Fibroblast of skin of back (primary cell): ENCODE measurements at regions not wholly inside any gene's neighbourhood (a gene's known extent, or its start where the extent isn't known, plus 50 kb on each side); places are given as distances from the start of the nearest gene placed in this dataset.
"Not testable (repeated sequence)": the region's sequence is repeated elsewhere in the genome, so short reads cannot be mapped to it uniquely, and the experiment has no call there.

Experiments
- DNase-seq: peaks from one replicate; pipeline ENCODE4 v3.0.0-alpha.2; 2013

DNA sequence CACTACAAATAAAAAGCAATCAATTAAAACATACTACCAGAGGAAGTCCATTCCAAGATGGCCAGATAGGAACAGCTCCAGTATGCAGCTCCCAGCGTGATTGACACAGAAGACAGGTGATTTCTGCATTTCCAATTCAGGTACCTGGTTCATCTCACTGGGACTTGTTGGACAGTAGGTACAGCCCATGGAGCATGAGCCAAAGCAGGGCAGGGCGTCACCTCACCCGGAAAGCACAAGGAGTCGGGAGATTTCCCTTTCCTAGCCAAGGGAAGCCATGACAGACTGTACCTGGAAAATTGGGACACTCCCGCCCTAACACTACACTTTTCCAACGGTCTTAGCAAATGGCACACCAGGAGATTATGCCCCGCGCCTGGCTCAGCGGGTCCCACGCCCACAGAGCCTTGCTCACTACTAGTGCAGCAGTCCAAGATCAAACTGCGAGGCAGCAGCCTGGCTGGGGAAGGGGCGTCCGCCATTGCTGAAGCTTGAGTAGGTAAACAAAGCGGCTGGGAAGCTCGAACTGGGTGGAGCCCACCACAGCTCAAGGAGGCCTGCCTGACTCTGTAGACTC lies 106.0 kb downstream of the BUD13 start:
- DNase-seq = not testable (repeated sequence)

DNA sequence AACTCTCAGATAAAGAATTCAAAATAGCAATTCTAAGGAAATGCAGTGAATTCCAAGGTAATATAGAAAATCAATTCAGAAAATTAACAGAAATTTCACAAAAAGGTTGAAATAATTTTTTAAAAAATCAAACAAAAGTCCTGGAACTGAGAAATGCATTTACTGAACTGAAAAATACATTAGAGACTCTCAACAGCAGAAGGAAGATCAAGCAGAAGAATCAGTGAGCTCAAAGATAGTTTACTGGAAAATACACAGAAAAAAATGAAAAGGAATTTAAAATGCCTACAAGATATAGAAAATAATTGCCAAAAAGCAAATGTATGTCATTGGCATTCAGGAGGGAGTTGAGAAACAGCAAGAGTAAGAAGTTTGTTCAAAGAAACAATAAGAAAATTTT lies 107.3 kb downstream of the BUD13 start:
- no peak for DNase-seq

DNA sequence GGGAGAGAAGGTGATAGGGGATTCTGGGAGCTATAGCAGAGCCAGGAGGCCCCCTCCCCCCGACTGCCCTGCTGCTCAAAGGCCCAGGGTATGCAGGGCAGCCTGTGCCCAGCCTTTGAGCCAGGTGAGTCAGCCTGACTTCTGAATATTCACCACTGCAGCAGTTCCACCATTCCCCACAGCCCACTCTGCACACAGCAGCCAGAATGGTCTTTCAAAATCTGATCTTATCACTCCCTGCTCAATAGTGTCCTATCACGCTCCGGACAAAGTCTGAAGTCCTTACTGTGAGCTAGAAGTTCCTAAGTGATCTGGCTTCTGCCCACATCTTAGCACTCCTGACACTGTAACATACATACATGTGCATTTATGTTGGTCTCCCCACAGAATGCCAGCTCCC lies 111.7 kb downstream of the BUD13 start:
- DNase-seq = no peak

DNA sequence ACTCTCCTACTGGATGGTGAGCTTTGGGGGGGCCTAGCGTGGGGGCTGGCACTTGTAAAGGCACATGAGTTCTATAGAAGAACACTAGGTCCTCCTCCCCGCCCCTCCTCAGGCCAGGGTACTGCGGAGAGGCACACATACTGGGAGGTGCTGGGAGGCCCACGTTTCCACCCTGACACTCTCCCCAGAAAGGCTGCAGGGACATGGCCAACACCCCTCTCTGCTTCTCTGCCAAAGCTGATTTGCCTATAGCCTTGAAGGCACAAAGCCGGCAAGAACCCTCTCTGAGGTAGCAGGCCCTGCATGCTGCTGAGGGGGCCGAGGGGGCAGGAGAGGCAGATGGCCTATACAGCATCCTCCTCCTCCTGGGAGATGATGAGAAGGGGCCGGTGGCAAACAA lies 112.8 kb downstream of the BUD13 start:
- DNase-seq = no peak

DNA sequence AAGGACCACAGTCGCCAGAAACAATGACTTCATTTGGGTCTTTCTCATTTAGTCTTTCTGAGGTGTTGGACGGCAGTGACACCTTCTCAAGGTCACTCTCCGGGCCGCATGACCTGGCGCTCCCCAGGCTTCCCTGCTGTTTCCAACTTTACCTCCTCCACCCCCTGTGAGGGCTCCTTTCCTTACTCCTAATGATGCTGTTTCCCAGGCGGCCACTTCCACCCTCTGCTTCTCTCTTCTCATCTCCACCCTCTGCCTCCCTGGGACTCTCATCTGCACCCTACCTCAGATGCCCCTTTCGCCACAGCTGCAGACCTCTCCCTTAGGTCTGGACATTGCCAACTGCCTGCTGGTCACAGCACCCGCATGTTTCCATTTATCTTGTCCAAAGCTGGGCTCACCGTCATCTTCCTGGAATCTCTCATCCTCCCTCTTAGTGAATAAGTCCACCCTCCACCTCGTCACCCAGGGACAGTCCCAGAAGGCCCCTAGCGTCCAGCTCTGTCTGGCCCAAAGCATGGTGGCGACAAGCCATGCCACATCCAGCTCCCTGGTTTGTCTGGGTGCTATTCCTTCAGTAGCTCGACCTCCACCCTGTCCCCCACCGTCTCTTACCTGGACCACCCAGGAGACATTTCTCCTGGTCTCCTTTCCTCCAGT lies 113.8 kb downstream of the BUD13 start:
- DNase-seq = no peak

DNA sequence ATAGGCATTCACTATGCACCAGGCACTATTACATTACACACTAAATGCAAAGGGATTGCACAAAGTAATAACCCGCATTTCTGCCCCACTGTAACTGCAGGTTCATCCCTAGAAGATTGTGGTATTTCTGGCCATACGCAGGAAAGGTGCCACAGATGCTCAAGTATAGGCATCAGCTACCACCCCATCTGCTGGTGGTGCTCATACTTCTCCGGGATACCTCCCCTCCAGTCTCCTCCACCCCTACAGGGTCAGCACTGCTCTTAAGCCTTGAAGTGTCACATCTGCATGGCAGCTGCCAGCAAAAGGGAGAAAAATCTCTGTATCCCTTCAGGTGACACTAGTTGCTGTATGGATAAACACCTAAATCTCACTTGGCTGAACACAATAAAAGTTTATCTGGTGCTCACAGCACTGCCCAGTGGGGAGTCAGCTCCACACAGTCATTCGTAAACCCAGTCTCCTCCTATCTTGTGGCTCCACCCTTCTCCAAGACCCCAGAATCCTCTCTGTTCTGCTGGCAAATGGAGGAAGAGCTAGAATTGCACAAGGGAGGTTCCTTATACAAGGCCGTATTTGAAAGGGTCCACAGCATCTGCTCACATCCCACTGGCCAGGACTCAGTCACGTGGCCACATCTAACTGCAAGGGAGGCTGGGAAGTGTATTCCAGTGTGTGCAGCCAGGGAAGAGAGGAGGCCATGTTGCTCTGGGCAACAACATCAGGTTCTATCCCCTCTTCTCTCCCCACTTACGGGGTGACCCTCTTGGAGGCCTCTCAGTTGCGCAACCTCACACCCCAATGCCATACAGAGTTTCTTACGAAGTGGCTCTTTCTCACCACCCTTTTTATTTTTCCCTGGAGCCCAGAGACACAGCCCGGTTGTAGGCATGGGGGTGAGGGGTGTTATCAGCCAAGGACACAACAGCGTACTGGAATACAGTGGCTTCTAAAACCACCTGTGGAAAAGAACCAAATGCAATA lies 114.7 kb downstream of the BUD13 start:
- DNase-seq = no peak

DNA sequence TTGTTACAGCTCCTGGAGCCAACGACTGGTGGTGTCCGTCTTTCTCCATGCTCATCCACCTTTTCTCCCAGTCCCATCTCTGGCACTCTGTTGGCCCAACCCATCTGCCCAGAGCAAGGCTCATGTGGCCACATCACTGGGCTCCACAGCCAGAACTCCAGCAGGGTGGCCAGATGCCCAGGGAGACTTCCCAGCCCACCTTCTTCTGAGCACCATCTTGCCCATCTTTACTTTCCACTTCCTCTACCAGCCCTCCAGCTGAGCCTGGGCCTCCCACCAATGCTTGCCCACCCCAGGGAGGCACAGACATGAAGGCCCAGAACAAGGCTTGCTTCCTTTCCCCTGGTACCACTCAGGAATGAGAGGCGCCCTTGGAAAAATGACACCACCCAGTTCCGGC lies 116.8 kb downstream of the BUD13 start:
- no peak for DNase-seq

DNA sequence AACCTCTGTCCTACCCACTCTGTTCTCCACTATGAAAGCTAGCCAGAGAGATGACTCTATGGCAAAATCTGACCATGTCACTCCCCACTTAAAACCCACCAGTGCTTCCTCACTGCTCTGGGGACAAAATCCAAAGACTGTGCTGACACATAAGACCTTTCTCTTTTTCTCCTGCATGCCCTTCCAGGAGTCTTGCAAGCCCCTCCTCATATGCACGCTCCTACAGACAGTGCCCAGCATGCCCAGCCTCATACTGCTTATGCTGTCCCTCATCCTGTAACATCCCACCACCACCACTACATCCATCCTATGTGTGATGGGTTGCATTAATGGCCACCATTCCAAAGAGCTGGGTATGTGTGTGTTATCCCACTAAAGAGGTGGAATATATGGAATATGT lies 118.3 kb downstream of the BUD13 start:
- DNase-seq = no peak

DNA sequence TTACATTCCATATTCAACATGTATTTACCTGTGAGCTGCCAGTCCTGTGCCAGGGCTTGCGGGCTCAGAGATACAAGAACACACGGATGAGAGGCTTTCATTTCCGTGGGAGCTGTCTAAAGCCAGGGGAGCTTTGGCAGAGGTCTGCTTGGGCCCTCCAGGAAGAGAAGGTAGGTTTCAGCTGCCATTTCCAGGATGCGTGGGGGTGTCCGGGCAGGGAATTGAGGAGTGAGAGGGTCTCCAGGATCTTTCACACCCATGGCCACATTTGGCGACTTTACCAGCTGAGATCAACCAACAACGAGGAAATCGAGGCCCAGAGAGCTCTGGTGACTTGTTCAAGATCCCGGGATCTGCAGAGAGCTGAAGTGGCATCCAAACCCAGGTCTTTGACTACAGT lies 119.6 kb downstream of the BUD13 start:
- DNase-seq = no peak

DNA sequence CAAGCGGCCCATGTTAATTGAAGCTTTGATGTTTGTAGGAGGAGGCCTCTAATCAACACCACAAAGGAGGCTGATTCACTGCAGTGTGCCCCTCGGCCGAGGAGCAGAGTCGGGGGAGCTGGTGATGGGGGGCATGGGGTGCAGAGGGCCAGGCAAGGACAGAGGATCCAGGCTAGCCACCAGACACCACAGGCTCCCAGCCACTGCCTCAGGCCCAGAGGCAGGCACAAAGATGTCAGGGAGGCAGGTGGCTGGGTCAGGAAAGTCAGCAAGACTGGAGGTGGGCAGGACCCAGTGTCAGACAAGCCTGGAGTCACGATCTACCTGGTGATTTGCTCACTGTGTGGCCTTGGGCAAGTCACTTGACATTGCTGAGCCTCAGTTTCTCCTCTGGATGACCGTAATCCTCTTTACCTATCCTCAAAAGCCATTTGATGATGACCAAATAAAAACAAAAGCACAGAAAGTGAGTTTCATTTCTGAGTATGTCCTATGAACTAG lies 121.0 kb downstream of the BUD13 start:
- no peak for DNase-seq

DNA sequence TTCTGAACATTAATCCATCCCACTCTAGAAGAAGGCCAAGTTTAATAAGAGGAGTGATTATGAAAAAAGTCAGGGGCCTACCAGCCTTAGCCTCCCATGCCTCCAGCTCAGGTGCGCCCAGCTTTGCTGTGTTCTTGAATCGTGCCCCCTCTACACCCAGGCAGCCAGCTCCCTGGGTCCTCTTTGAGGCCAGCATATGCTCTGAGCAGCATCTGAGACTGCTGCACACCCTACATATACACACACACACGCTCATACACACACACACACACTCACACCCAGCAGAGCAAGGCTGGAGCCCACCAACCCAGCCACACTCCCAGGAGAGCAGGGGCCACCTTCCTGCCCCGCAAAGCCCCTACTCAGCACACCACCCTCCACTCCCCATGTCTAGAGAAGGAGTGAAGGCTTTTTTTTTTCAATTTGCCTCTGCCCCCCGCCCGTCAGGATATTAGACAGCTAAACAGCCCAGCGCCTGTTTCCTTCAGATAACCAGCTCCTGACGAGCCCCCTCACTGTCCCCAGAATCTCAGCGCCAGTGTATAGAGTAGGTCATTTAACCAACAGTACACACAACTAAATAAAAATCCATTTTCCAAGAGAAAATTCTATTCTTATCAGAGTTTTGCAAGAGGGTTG lies 121.6 kb downstream of the BUD13 start:
- no peak for DNase-seq

DNA sequence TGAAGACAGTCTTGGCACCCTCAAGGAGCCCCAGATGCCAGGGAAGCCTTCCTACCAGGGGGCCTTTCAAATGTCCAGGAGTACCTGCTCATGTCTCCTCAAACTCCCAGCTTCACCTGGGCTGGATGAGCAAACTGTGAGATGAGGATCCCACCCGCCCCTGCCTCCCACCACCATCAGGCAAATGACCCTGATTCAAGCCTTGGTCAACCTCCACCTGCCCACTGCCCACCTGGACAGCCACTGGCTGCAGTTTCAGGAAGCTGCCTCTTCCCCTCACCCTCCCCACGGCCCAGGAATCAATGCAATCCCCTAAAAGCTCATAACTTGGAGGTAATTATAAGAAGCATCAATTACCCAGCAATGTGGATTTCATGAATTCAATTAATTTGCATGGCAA lies 122.7 kb downstream of the BUD13 start:
- DNase-seq = no peak

DNA sequence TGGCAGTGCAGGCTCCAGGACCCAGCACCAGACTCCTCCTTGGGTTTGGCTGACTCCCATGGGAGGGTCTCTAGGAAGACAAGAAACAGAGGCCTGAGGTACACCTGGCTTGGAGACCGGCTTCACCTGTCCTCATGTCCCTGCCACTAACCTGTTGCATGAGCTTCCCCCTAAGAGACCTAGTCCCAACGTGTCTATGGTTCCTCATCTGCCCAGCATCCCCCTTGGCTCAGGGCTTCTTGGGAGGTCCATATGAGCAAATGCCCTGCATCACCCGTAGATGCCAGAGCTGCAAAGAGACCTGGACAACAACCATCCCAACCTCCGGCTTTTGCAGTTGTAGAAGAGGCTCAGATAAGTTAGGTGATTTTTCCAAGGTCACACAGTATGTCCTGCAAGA lies 123.5 kb downstream of the BUD13 start:
- DNase-seq = no peak

DNA sequence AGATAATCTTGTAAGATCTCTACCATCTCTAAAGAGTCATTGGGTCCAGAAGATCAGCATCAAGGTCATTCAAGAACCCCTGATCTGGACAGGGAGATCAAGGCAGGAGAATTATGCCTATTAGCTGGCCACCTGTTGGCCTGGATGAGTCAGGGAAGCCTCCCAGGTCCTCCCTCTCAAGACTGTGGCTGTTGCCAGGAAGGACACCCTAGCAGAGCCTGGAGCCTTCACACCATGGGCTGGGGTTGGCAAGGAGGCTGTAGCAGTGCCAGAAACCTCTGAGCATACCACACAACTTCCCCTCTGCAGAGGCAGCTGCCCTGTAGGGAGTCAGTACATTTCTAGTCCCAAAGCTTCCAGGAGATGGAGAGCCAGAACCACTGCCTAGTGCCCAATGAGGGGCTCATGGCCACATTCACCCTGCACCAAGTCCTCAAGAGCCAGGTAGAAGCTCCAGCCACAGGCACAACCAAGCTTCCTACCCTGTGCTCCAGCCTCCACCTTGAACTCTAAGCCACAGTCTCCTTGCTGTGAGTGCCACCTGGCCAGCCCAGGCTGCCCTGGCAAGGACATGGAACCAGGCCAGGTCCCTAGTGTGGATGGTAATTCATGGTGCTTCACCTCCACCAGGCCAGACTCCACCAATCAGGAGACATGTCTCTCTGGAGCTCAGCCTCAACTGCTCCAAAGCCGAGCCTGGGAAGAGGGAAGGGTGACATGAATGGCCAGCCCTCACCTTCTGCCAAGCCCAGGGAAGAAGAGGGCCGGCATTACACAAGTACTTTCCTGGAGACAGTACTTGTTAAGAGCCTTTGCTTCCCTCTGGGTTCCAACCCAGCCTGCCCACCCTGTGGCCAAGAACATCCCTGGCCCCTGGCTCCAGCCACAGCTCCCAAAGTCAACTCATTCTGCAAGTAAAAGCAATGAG lies 124.3 kb downstream of the BUD13 start:
- no peak for DNase-seq

DNA sequence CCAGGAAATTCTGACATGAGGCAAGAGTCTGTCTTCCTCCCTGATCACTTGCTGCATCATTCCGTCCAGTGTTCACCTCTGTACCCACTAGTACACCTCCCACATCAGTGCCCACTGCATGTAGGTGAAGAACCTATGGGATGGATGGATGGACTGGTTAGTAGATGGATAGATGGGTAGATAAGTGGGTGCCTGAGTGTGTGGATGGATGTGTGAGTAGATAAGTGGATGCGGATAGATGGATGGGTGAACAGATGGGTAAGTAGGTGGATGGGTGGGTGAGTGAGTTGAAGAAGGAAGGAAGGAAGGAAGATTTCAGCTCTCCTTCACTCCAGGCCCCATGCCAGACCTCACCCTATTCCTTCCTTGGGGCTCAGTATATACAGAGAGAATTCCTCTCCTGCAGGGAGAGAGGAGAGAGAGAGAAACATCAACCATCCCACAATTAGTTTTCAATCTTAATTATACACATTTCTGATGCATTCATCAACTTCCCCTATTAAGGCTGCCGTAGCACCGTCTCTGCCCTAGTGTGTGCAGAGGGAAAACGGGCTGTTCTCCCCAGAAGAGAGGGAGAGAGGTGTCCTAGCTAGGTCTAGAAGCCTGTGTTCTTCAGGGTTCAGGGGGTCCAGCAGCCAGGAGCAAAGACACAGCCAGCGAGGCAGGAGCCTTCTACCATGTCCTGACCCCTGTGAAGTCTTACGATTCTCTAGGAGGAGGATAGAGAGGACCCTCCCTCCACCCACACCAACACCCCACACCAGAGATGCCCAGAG lies 125.3 kb downstream of the BUD13 start:
- no peak for DNase-seq

DNA sequence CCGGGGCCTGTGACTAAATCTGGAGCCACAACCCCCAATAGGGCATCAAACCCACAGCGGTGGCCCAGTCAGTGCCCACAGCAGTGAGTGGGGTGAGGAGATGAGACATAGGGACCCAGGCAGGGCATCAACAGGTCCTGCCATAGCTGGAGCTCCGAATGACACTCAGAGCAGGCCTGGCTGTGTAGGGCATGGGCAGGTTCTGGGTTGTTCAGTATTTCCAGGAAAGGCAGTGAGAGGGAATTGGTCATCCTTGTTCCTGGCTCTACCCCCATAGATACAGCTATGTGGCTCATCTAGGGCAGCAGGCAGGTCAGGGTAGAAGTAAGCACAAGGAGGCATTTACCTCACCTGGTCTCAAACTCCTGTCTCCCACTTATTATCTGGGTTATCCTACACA lies 126.6 kb downstream of the BUD13 start:
- no peak for DNase-seq

DNA sequence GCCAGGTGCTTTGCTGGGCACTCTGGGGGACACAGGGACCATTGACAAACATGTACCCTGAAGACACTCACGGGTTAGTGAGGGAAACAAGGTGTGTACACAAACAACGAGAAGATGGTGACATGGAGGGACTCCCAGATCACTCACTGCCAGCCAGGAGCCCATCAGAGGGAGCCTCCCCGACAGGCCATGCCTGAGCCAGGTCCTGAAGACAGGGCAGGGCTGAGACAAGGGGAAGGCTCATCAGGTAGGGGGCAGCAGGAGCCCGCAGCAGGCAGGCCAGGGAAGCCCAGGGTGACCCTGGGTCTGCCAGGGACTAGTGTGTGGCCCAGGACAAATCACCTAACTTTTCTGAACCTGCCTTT lies 127.9 kb downstream of the BUD13 start:
- no peak for DNase-seq

DNA sequence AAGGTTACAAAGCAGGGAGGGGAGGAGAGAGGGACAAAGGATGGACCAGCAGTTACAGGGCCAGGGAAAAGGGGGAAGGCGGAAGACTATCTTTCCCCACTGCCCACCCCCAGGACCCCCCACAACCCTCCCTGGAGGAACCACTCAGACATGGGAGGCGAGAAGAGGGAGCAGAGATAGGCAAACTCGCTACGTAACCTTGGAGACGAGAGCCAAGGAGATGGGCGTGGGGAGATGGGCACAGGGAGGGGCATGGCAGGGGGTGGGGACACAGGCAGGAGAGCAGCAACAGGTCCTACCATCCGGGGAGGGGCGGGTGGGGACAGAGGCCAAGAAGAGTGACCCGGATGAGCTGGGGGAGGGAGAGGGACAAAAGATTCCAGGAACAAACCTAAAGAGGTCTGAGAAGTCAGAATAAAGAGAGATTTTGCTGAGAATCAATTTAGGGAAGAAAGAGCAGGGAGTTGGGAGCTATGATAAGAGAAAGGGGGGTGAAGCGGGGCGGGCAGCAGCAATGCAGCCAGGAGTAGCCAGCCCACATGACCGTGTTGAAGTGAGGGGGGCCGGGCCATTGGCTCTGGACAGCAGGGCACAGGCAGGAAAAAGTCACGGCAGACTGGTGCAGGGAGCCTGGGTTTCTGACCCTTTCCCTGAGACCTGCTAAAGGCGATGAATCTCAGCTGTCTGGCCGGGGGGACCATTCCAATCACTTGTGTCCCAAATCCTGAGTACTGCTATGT lies 128.4 kb downstream of the BUD13 start:
- no peak for DNase-seq

DNA sequence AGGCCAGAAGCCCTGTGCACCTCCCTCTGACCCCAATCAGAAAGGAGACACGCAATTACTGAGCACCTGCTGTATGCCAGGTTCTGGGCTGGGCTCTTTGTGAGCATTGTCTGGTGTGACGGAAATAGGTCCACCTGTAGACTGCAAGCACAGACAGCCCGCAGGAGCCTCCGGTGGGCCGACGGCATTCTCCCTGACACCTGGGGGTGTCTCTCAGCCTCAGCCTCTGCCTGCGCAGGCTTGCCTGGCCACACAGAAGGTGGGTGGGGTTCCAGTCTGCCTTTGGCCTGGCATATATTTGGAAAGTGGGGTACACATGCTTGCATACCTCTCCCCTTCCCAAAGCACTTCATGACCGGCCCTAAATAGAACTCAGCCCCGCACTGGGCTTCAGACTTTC lies 129.3 kb downstream of the BUD13 start:
- no peak for DNase-seq

DNA sequence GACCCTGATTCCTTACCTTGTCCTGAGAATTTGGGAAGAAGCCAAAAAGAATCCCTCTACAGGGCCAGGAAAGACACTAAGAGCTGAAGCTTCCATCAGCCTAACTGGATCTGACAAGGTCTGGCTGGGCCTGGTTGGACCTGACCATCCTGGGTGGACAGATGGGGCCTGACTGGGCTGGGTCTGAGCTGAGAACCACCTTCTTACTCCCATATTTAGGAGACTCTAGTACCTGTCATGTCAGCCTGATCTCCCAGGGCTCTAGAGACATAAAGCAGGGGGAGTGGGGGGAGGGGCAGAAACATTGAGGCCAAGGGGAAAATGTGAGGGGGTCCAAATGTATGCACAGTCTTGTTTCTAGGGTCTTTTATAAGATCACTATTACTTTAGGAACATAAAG lies 129.9 kb downstream of the BUD13 start:
- no peak for DNase-seq
